Transverse colon (tissue), 3 donors: ENCODE measurements at regions not wholly inside any gene's neighbourhood (a gene's known extent, or its start where the extent isn't known, plus 50 kb on each side); places are given as distances from the start of the nearest gene placed in this dataset.

Source experiments
- EP300 ChIP-seq: sonication (generic); formaldehyde crosslinking; IDR thresholded peaks from one replicate; pipeline ENCODE4 v1.6.1; 2017; ENCODE audit warnings: antibody characterized with exemption, low read depth
- POLR2A ChIP-seq: fragments of 450-650 bp; IDR thresholded peaks from one replicate; pipeline ENCODE4 v1.6.1; 2016; ENCODE audit warnings: antibody characterized with exemption, mild to moderate bottlenecking, moderate library complexity
- TF ChIP-seq, protein P1 (sequence below), 5 experiments: fragments of 200-600 bp in 3 of 5; fragments of 450-650 bp in 2 of 5; sonication (generic) in 3 of 5; IDR thresholded peaks; 1 replicate in 2 of 5; 2 replicates in 3 of 5; pipeline ENCODE4 v1.5.1; 2016 to 2017; ENCODE audit warnings: antibody characterized with exemption in 5 of 5, inconsistent platforms in 3 of 5, mild to moderate bottlenecking in 2 of 5, moderate library complexity in 1 of 5

DNA sequence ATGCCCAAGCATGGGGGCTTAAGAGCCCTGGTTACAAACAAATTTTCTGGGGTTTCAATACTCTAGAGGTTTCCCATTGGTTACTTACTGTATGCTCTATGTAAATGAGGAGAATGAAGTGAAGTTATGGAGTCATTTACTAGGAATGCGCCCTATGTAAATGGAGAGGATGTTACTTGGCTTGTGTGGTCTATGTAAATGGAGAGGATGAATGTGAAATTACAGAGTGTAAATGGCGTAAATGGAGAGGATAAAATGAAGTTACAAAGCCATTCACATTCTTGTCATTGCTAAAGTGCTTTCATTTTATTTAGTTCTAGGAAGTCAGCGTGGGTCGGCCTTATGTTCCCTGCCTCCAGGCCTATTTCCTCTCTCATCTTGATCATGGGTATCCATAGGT is 810.5 kb upstream of the ADGRL3 start:
- TF ChIP-seq, protein P1, sequence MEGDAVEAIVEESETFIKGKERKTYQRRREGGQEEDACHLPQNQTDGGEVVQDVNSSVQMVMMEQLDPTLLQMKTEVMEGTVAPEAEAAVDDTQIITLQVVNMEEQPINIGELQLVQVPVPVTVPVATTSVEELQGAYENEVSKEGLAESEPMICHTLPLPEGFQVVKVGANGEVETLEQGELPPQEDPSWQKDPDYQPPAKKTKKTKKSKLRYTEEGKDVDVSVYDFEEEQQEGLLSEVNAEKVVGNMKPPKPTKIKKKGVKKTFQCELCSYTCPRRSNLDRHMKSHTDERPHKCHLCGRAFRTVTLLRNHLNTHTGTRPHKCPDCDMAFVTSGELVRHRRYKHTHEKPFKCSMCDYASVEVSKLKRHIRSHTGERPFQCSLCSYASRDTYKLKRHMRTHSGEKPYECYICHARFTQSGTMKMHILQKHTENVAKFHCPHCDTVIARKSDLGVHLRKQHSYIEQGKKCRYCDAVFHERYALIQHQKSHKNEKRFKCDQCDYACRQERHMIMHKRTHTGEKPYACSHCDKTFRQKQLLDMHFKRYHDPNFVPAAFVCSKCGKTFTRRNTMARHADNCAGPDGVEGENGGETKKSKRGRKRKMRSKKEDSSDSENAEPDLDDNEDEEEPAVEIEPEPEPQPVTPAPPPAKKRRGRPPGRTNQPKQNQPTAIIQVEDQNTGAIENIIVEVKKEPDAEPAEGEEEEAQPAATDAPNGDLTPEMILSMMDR (IDR thresholded peaks at IDR 0.05) = no peak
- no peak for TF ChIP-seq POLR2A
- no peak for TF ChIP-seq EP300
